HEK293 (cell line): ENCODE measurements at regions not wholly inside any gene's neighbourhood (a gene's known extent, or its start where the extent isn't known, plus 50 kb on each side); places are given as distances from the start of the nearest gene placed in this dataset.

Experiments
- CTCF ChIP-seq: fragments of 450-650 bp; formaldehyde crosslinking; IDR thresholded peaks from 2 replicates; pipeline ENCODE4 v1.5.1; 2016; ENCODE audit warnings: missing biosample characterization, missing genetic modification characterization
- HOXC10 ChIP-seq: sonication (generic); formaldehyde crosslinking; IDR thresholded peaks from 2 replicates; pipeline ENCODE4 v1.8.1; 2023; ENCODE audit warnings: mild to moderate bottlenecking, missing genetic modification reagents
- REST ChIP-seq: fragments of 450-650 bp; formaldehyde crosslinking; IDR thresholded peaks from 2 replicates; pipeline ENCODE4 v1.5.1; 2016; ENCODE audit warnings: missing biosample characterization, missing genetic modification characterization
- ZNF239 ChIP-seq: fragments of 450-650 bp; formaldehyde crosslinking; IDR thresholded peaks from 2 replicates; pipeline ENCODE4 v1.5.1; 2016; ENCODE audit warnings: missing biosample characterization, missing genetic modification characterization
- ZNF416 ChIP-seq: fragments of 450-650 bp; formaldehyde crosslinking; IDR thresholded peaks from 2 replicates; pipeline ENCODE4 v1.5.1; 2016; ENCODE audit warnings: missing biosample characterization, missing genetic modification characterization
- ZNF423 ChIP-seq: fragments of 450-650 bp; formaldehyde crosslinking; IDR thresholded peaks from 2 replicates; pipeline ENCODE4 v1.5.1; 2016; ENCODE audit warnings: missing biosample characterization, missing genetic modification characterization
- ZNF426 ChIP-seq: fragments of 450-650 bp; formaldehyde crosslinking; IDR thresholded peaks from 2 replicates; pipeline ENCODE4 v1.5.1; 2017; ENCODE audit warnings: missing biosample characterization, missing genetic modification characterization, mild to moderate bottlenecking, inconsistent platforms, moderate library complexity

GRCh38 chr2:188142636-188143295 lies 148.9 kb upstream of the GULP1 start:
- TF ChIP-seq HOXC10 (no peak), CTCF (tag by site-specific recombination) (no peak), ZNF426 (tag by site-specific recombination) (no peak), ZNF416 (tag by site-specific recombination) (no peak), ZNF423 (tag by site-specific recombination) (no peak), ZNF239 (tag by site-specific recombination) (no peak), REST (tag by site-specific recombination) (no peak)
